Sciatic nerve (tissue), 2 donors: ENCODE measurements at regions not wholly inside any gene's neighbourhood (a gene's known extent, or its start where the extent isn't known, plus 50 kb on each side); places are given as distances from the start of the nearest gene placed in this dataset.

Source experiments
- ATAC-seq: fragments of 200-7000 bp; cut with Tn5 transposase; one replicate; pipeline ENCODE4 v1.9.1; 2020; ENCODE audit warnings: mild to moderate bottlenecking, moderate library complexity
- DNase-seq: peaks from one replicate; pipeline ENCODE4 v3.0.0-alpha.2; 2020; ENCODE audit warnings: low spot score
- intact Hi-C: fragments of 100-400 bp; cut with DNase I; formaldehyde crosslinking; loops from one replicate; pipeline ENCODE4 v1.14.2; 2022
- donor health status: DM: no; HTN: no; CAD: no.
- donor health status: DM: no; HTN: no; CAD: no.

- intact Hi-C loops: no loop called here
- DNase-seq: no peak
- ATAC-seq: no peak
These were observed 406.9 kb upstream of the KLF6 start for GRCh38 chr10:4191894-4192293.

- no peak for DNase-seq
- intact Hi-C loops: no loop called here
- no peak for ATAC-seq
These were observed 406.3 kb upstream of the KLF6 start for GRCh38 chr10:4191354-4191753.

- DNase-seq: no peak
- intact Hi-C loops: no loop called here
- ATAC-seq: no peak
These were observed 405.9 kb upstream of the KLF6 start for GRCh38 chr10:4190876-4191275.

DNA sequence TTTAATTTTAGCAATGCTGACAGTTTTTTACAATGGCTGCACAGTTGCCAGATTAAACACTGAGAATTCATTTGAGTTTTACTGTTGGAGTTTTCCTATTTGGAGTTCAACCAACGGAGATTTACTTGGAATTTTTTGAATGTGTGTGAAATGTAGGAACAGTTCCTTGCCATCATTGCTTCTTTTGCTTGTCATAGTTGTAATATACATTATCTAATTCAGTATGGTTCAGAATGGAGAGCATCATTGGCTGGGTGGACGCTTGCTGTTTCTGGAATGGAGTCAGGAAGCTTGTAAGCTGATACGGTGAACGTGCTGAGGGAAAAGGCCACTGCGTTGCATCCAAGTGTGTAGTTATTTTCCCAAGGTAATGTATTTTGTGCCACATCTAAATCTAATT is 404.3 kb upstream of the KLF6 start:
- ATAC-seq (no peak), DNase-seq (no peak)
- intact Hi-C loops: no loop called here

DNA sequence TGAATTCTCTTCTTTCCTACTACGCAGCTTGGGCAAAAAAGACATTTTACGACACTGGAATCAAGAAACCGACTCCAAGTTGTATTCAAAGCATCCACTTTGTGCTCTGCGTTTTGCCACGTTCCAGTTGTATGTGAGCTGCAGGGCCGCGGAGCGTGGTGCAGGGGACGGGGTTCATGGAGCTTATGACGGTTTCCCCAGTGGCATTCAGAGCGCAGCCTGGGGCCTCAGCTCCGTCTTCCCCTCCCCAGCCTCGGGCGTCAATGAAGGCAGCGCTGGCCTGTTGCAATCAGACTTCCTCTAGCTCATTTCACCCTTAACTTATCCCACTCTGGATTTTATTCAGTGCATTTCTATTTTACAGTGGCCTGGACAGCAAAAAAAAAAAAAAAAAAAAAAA is 403.4 kb upstream of the KLF6 start:
- ATAC-seq: no peak
- intact Hi-C loops: no loop called here
- no peak for DNase-seq

- no peak for ATAC-seq
- DNase-seq: no peak
- intact Hi-C loops: no loop called here
These were observed 402.0 kb upstream of the KLF6 start for GRCh38 chr10:4186849-4187540.

- DNase-seq (no peak), ATAC-seq (peak; percentile 79)
- intact Hi-C loops: no loop called here
These were observed 398.8 kb upstream of the KLF6 start for GRCh38 chr10:4183761-4184261.

DNA sequence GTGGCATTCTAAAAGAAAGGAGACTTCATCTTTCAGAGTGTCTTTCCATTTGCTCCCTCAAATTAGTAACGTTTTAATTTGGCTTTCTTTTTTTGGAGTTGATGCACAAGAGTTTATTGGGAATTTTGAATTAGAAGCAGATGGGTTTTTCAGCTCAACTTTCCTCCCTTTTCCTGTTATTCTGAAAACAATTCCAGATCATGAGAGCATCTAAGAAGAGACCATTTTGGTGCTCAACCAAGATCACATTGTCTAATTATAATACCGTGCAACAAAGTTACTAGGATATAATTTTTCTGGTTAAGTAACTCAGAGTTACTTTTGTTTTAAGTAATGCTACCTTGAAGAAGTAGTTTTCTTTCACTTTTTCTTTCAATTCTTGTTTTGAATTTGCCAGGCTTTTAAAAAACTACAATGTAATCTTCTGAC is 396.6 kb upstream of the KLF6 start:
- intact Hi-C loops: no loop called here
- no peak for DNase-seq
- no peak for ATAC-seq

- peak; percentile 49 for ATAC-seq
- no peak for DNase-seq
- intact Hi-C loops: no loop called here
These were observed 396.1 kb upstream of the KLF6 start for GRCh38 chr10:4181081-4181480.

DNA sequence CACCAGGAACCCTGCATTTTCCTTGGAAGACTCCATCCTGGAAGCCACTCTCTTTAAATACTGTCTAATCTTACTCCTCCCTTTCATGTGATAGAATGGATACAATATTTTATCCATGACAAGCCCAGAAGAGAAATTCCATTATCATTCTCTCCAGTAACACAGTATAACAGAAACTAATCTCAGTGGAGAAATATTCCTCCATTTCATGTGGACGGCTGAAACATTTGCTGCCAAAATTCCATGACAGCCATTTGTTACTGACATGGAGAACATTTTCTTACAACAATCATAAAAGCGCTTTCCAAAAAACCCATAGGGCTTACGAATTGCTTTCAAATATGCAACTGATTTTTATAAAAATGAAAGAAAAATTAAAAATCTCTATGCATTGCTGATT is 392.8 kb upstream of the KLF6 start:
- ATAC-seq (no peak), DNase-seq (no peak)
- intact Hi-C loops: no loop called here

- ATAC-seq (peak; percentile 67), DNase-seq (no peak)
- intact Hi-C loops: no loop called here
These were observed 391.7 kb upstream of the KLF6 start for GRCh38 chr10:4176500-4177281.

GRCh38 chr10:4174197-4174596 is 389.2 kb upstream of the KLF6 start:
- DNase-seq (no peak), ATAC-seq (no peak)
- intact Hi-C loops: no loop called here

GRCh38 chr10:4170633-4171314 is 385.8 kb upstream of the KLF6 start:
- DNase-seq: no peak
- intact Hi-C loops: no loop called here
- no peak for ATAC-seq

- intact Hi-C loops: no loop called here
- ATAC-seq (no peak), DNase-seq (no peak)
These were observed 385.2 kb upstream of the KLF6 start for GRCh38 chr10:4170181-4170580.

- ATAC-seq: no peak
- intact Hi-C loops: no loop called here
These were observed 384.4 kb upstream of the KLF6 start for GRCh38 chr10:4169448-4169847.

DNA sequence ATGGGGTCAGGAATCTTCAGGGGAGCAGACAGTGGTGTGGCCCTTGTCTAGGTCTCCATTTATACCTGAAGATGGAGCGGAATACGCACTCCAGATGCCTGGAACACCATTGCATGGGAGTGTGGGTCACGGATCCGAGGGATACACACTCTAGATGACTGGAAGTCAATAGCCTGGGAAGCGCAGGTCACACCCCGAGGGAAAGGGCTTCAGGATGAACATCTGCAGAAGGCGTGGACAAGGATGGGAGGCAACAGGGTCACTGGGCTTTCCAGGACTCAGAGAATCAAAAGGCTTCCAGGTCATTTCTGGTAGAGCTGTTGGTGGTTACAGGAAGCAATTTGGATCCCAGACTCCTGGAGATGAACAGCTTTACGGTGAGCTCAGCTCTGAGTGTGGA is 382.2 kb upstream of the KLF6 start:
- ATAC-seq: peak; percentile 52
- DNase-seq: no peak
- intact Hi-C loops: no loop called here

More at GRCh38 chr10:4169448-4169847, 384.4 kb upstream of the KLF6 start:
- DNase-seq: no peak

DNA sequence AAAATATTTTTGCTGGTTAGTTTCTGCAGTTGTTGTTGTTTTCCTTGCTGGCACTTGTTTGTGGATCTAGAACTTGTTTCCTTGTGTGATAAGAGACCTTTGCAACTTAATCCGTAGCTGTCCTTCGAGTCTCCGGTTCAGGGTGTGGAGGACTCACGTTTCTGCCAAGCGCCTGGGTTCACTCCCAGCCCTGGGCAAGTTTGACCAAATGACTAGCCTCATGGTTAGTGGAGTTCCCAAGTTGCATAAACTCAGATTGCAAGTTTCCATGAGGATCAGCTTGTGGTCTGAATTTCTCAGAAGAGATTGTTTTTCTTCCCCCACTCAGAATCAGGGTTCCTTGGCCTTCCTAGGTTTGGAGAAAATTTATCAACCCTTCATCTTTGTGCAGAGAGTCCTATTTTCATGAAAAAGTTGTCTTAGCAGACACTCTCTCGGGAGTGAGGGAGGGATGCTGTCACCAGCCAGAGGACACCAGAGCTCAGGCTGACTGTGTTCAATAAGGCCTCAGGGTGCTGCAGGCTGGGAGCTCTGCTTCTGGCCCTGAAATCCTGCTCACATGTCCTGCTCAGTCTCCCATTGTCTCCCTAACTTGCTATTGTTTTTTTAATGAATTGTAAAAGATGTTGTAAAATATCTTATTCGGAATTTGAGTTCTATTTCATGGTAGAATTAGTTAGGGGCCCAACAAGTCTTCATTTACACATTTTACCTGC is 377.7 kb upstream of the KLF6 start:
- intact Hi-C loops: no loop called here
- DNase-seq (no peak), ATAC-seq (peak; percentile 78)

- ATAC-seq: no peak
- intact Hi-C loops: no loop called here
These were observed 374.2 kb upstream of the KLF6 start for GRCh38 chr10:4159173-4159572.

DNA sequence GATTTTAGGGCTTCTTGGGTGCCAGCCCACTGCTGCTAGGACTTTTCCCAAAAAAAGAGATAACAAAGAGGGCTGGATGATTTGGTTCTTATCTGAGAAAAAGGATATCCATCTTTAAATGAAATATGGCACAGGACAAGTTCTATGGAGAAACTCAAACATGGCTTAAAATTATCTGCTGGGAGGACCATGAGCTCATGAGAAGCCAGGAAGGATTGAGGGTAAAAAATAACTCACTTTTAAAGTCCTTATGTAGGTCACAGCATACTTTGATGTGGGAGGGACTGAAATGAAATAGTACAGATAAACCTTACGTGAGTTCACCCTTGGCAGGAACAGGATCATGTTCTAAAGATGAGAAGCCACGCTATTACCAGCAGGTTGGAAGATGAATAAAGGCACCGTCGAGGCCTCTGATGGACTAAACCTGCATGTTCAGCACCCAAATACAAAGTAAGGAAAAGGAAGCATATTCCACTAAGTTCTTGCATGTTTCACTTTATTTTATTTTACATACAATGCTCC is 369.2 kb upstream of the KLF6 start:
- intact Hi-C loops: no loop called here
- DNase-seq: no peak
- no peak for ATAC-seq

More at GRCh38 chr10:4159173-4159572, 374.2 kb upstream of the KLF6 start:
- no peak for DNase-seq
